NCI-H2227 (cell line): ENCODE measurements at regions not wholly inside any gene's neighbourhood (a gene's known extent, or its start where the extent isn't known, plus 50 kb on each side); places are given as distances from the start of the nearest gene placed in this dataset.
A peak's percentile ranks its signal among the peaks of the same experiment; 100 is the strongest.

Source experiments
- DNase-seq: peaks from one replicate; lab custom pipeline; 2025; ENCODE audit not compliant: unreplicated experiment; lab: John Stamatoyannopoulos, UW

GRCh38 chr13:97110936-97111335, 111.2 kb upstream of the MBNL2 start:
- no peak for DNase-seq

- no peak for DNase-seq
Measured at GRCh38 chr13:97111756-97112155, 110.4 kb upstream of the MBNL2 start.

DNA sequence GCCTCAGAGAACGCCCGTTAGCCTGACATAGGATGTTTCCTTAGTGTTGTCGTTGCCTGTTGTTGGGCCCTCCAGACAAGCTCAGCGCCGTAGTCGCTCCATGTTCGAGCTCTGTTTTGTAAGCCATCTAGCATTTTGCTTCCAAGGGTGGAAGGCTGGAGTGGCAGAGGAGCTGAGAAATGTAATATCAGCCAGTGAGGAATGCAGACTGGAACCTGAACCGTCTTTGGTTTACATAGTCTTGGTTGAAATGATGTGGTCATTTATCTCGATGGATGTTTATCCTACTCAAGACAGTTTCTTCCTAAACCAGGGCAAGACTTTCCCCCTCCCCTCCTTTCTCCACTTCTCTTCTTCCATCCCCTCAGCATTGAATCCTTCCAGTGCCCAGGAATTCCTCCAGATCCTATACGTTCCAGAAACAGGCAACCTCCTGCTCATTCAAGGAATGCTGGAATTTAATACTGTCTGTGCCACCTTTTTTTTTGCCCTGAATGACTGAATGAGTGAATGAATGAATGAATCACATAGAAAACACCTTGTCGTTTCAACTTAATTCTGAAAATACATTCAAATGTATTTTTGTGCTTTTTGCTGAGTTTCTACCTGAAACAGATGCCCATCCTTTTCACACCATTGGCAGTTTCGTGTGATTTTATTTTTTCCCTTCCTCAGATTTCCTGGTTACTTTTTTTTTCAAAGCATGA, 109.5 kb upstream of the MBNL2 start:
- no peak for DNase-seq

DNA sequence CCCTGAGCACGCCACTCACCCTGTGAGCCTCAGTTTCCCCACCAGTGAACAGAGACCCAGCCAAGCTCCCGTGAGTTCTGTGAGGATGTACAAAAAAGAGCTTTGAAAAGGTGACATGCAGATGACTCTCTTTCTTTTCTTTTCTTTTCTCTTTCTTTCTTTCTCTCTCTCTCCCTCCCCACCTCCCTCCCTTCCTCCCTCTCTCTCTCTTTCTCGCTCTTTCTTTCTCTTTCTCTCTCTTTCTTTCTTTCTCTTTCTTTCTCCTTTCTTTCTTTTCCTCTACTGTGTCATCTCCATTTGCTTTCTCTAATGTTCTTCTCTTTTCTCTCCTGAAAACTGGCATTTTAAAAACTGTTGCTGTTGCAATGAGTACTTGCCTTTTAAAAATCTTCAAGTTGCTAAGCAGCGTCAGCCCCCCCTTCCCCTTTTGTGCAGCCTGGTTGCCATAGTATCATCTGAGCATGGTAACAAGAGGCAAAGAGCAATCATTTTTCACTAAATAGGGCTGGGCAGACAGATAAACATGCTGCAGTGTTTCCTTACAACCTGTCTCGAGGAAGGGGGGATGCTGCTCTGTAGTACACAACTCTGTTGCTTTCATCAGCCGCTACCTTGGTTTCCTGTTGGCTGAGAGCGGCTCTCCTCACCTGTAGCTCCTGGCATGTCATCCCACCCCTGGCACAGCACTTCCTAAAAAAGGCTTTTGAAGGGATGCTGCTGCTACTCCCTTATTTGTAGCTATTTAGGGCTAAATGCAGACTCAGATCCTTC, 108.7 kb upstream of the MBNL2 start:
- DNase-seq: peak; percentile 56

- no peak for DNase-seq
Measured at GRCh38 chr13:97114651-97115050, 107.5 kb upstream of the MBNL2 start.

- no peak for DNase-seq
Measured at GRCh38 chr13:97116754-97117153, 105.4 kb upstream of the MBNL2 start.

GRCh38 chr13:97117388-97117910, 104.7 kb upstream of the MBNL2 start:
- DNase-seq: no peak

DNA sequence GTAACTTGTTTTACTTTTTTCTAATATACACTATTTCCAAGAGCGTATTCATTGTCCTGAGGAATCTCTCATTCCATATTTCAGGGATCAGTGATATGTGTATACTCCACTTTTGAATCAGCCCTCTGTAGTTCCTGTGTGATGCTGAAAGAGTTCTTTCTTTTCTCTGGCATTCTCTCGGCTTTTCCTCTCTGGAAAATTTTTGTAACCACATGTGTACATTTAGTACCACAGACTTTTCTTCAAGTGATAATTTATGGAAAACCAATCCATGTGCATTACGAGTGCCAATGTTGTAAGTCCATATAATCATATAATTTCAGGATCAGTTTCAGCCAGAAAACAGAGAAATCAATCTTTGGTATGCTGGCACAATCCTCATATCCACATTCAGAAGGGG, 102.2 kb upstream of the MBNL2 start:
- no peak for DNase-seq

GRCh38 chr13:97120346-97120745, 101.8 kb upstream of the MBNL2 start:
- DNase-seq: no peak

GRCh38 chr13:97120976-97121375, 101.2 kb upstream of the MBNL2 start:
- DNase-seq: no peak

DNA sequence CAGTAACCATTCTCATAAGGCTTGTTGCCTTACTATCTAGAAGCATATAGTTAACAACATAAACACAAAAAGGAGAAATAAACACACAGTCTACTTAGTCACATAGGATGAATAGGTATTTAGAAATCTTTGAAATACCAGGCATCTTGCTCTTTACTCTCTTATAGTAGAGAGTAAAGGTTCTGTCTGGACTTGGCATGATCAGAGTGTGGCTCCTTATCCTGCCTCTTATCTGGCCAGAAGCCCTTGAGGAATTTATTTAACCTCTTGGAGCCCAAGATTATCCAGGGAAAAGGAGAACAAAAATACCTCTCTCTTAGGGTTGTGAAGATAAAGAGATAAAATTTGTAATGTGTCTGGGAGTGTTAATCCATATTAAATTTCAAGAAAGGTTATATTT, 100.2 kb upstream of the MBNL2 start:
- DNase-seq: no peak

DNA sequence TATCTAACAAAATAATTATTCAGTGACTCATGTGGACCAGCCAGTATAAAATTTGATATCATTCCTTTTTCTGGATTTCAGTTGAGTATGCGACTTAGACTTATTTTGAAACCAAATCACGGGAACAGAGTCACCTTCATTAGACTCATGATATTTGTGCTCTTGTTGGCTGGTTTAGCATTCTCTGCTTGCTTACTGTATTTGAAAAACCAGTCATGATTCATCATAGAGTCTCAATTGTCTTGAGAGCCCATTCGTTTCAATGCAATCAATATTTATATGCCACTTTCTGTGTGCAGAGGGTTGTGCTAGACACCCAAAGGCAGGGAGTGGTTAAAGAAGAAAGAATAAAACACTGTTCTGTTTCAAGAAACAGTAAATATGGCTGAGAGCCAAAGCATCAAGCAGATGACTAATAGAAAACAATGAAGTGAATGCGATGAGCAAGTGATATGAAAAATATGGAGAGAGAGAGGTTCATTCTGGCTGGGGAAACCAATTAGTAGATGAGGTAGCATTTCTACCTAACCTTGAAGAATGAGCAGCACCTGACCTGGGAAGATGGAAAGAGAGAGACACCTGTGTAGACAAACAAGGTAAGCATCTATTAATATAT, 99.6 kb upstream of the MBNL2 start:
- DNase-seq: no peak

DNA sequence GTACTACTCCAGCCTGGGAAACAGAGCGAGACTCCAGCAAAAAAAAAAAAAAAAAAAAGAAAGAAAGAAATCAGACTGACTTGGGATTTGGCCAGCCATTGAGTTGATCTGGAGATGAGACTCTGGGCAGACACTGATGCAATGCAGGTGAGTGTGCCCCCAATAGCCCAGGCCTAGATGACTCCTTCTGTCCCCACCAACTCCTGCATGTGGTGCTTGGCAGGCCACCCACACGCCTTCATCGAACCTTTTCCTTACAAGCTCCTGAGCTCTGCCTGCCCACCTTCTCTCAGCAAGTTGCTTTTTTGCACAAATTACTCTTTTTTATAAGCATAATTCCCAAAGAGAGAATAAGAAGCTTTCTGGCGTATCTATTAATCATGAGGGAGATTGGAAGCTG, 97.9 kb upstream of the MBNL2 start:
- no peak for DNase-seq

GRCh38 chr13:97124915-97125809, 97.0 kb upstream of the MBNL2 start:
- DNase-seq: peak; percentile 91

DNA sequence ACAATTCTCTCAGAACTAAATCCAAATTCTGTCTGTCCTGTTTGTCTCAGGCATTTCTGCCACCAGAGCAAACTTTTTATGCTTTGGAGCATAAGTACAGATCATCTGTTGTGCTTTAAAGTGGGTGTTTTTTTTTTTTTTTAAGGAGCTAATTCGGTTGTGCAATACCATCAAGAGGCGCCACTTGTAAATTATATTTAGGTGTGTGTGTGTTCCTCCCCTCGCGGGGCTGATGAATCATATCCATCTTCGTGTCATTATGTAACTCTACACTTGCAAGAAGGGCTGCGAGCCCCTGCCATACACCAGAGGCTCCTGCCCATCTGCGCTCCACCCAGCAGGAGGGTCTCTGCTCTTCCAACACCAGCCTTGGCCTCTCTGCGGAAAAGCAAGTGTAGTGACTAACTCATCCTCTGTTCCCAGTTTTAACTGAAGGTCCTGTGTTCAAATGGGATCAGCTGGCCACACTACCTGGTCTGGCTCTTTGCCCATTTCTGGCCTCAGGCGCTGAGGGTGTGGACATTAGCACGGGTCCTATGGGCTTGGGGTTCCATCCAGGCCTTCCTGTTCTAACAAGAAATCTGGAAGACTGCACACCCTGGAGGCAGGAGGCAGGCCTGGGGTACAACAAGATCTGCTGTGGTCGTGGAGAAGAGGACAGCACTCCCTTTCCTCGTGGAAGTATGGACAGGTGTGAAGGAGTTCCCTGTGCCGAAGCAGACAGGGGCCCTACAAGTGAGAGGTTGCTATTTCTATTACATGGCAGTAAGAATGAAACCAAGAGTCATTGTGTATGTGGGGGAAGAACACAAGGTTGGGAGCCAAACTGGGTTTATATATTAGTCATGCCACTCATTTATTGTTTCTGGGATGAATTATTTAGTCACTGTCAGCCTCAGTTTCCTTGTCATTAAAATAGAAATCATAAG, 96.1 kb upstream of the MBNL2 start:
- peak; percentile 26 for DNase-seq

GRCh38 chr13:97127842-97128241, 94.3 kb upstream of the MBNL2 start:
- DNase-seq: no peak

DNA sequence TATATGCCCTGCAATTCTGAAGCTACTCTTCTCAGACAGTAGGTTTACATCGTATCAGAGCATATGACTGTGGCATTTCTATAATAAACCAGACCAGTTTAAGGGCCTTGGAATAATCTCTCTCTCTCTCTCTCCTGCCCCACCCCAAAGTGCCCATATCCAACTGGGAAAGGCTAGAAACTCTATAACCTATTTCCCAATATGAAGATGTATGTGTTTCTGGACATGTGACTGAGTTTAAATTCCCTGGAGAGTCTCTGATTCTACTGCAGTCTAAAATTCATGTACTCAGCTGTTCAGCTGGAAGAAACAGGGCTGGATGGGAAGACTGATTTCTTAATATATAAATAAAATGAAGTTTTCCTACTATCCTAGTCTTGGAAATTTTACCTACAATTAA, 91.9 kb upstream of the MBNL2 start:
- DNase-seq: no peak

GRCh38 chr13:97131447-97131846, 90.7 kb upstream of the MBNL2 start:
- no peak for DNase-seq

DNA sequence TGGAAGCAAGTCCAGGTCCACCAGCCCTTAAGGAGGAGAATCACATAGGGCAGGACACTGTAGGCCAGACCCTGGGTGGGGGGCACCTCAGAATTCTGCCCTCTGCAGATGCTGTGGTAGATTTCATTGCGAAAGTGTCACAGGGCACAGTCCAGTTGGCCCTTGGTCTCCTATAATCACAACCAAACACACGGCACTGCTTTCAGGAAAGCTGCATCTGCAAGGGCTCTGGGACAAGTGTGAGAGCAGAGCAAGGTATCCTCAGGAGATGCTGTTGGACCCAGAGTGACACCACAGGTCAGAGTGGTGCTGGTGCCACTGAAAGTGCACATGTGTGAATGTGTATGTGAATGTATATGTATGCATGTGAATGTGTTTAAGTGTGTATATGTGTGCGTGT, 88.6 kb upstream of the MBNL2 start:
- no peak for DNase-seq

- DNase-seq: no peak
Measured at GRCh38 chr13:97133955-97134354, 88.2 kb upstream of the MBNL2 start.
